Body of pancreas (tissue), 4 donors: ENCODE measurements at regions not wholly inside any gene's neighbourhood (a gene's known extent, or its start where the extent isn't known, plus 50 kb on each side); places are given as distances from the start of the nearest gene placed in this dataset.

ENCODE experiments used
- CTCF ChIP-seq, 7 experiments: fragments of 450-650 bp in 4 of 7; fragments of 200-600 bp in 3 of 7; sonication (generic) in 3 of 7; IDR thresholded peaks; one replicate each; pipeline ENCODE4 v1.5.1; 2016 to 2019; ENCODE audit warnings: antibody characterized with exemption in 7 of 7
- POLR2A ChIP-seq, 3 donors: fragments of 450-650 bp; IDR thresholded peaks; one replicate each; pipeline ENCODE4 v1.6.1; 2016; ENCODE audit warnings: antibody characterized with exemption in 3 of 3, mild to moderate bottlenecking in 2 of 3

GRCh38 chr1:184300446-184300845 is 86.4 kb upstream of the C1orf21 start:
- TF ChIP-seq CTCF (IDR thresholded peaks at IDR 0.05) (no peak), POLR2A (IDR thresholded peaks at IDR 0.05) (no peak)
